ENCODE measurements at regions not wholly inside any gene's neighbourhood (a gene's known extent, or its start where the extent isn't known, plus 50 kb on each side); places are given as distances from the start of the nearest gene placed in this dataset.

DNA sequence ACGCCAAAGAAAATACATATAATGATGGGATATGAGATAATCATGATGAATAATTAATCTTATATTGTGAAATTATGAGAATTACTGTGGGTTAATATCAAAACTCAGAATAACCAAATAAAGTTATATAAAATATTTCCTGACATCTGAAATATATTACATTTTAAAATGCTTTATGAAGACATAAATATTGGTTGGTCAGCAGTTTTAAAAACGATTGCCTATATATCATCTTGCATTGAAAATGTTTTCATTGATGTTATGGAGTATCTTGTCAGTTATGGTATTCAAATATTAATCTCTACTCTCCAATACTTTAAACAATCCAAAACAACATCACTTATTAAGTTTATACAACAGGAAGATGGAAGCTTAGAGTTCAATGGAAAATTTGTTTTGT is 228.1 kb upstream of the FERD3L start:
- TF ChIP-seq EZH2phosphoT487 (IDR thresholded peaks at IDR 0.05) (no peak), EZH2 (IDR thresholded peaks at IDR 0.05) (no peak)
- TF ChIP-seq, protein P1, sequence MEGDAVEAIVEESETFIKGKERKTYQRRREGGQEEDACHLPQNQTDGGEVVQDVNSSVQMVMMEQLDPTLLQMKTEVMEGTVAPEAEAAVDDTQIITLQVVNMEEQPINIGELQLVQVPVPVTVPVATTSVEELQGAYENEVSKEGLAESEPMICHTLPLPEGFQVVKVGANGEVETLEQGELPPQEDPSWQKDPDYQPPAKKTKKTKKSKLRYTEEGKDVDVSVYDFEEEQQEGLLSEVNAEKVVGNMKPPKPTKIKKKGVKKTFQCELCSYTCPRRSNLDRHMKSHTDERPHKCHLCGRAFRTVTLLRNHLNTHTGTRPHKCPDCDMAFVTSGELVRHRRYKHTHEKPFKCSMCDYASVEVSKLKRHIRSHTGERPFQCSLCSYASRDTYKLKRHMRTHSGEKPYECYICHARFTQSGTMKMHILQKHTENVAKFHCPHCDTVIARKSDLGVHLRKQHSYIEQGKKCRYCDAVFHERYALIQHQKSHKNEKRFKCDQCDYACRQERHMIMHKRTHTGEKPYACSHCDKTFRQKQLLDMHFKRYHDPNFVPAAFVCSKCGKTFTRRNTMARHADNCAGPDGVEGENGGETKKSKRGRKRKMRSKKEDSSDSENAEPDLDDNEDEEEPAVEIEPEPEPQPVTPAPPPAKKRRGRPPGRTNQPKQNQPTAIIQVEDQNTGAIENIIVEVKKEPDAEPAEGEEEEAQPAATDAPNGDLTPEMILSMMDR (IDR thresholded peaks at IDR 0.05): no peak
- Mint-ChIP-seq H3K36me3 (no peaks in the 10 kb centered on the region), H3K4me3 (no peak overlapping the region), H3K4me1 (peaks cover 8% of the 10 kb centered on the region), H3K27me3 (ENCODE audit: insufficient read depth, low read depth) (peaks cover 4% of the 10 kb centered on the region), H3K27ac (no peak overlapping the region), H3K9me3 (peaks cover 4% of the 10 kb centered on the region)
- Histone ChIP-seq H3K9me3 (ENCODE audit: low read depth) (no peaks in the 10 kb centered on the region), H3K36me3 (no peaks in the 10 kb centered on the region), H3K4me3 (no peak overlapping the region), H3K4me1 (no peaks in the 10 kb centered on the region), H3K27ac (no peak overlapping the region), H4K20me1 (ENCODE audit: low read depth) (no peaks in the 10 kb centered on the region), H3F3A (ENCODE audit: low read depth) (no peaks in the 10 kb centered on the region), H2AFZ (replicated peaks) (no peak overlapping the region), H3K27me3 (no peaks in the 10 kb centered on the region), H3K9ac (no peak overlapping the region), H3K4me2 (no peak overlapping the region), H3K79me2 (ENCODE audit: low read depth) (no peaks in the 10 kb centered on the region)
- DNase-seq (ENCODE audit: low spot score): no peak

DNA sequence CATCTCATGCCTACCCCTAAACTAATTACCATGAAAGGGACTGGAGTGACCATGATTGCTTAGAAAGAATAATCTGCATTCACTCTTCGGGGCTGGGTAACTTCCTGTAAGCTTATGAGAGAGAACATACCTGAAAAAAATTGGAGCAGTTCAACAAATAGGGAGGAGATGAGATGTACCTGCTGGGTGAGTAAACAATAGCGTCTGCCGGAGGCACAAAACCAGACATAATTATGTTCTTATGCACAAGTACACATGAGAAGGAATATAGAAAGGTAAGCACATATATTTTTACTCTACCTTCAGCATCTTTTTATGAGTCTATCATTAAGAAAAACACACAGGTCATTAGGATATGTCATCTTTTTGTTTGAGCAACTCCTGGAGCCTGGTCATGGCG is 224.6 kb upstream of the FERD3L start:
- Histone ChIP-seq H3K9me3 (ENCODE audit: low read depth) (no peaks in the 10 kb centered on the region), H3K4me3 (no peak overlapping the region), H3F3A (ENCODE audit: low read depth) (no peaks in the 10 kb centered on the region), H3K79me2 (ENCODE audit: low read depth) (no peaks in the 10 kb centered on the region), H3K36me3 (no peaks in the 10 kb centered on the region), H3K27me3 (no peaks in the 10 kb centered on the region), H2AFZ (replicated peaks) (no peak overlapping the region), H3K4me2 (no peak overlapping the region), H3K27ac (no peak overlapping the region), H3K4me1 (no peaks in the 10 kb centered on the region), H4K20me1 (ENCODE audit: low read depth) (no peaks in the 10 kb centered on the region), H3K9ac (no peak overlapping the region)
- no peak for DNase-seq (ENCODE audit: low spot score)
- TF ChIP-seq EZH2phosphoT487 (IDR thresholded peaks at IDR 0.05): no peak
- TF ChIP-seq, protein P1 (IDR thresholded peaks at IDR 0.05): no peak
- TF ChIP-seq EZH2 (IDR thresholded peaks at IDR 0.05): no peak
- H3K9me3 Mint-ChIP-seq: no peaks in the 10 kb centered on the region
- peaks cover 3% of the 10 kb centered on the region for H3K4me1 Mint-ChIP-seq
- no peak overlapping the region for H3K27ac Mint-ChIP-seq
- H3K36me3 Mint-ChIP-seq: no peaks in the 10 kb centered on the region
- no peak overlapping the region for H3K4me3 Mint-ChIP-seq
- peaks cover 4% of the 10 kb centered on the region for H3K27me3 Mint-ChIP-seq (ENCODE audit: insufficient read depth, low read depth)

DNA sequence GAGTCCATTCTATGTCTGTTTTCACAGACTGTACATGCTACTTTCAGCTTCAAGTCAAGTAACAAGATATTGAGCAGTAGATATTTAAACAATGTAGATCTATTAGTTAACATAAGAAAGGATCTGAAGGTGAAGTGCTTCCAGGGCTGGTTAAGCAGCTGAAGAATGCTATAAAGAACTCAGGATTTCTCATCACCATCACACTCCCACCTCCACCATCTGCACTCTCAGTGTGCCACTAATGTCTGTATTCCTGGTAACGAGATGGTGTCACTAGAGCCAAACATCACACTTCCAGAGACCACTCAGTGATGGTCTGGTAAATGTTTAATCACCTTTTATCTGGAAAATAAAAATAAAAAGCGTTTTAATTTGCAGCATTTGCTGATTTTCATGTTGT is 224.0 kb upstream of the FERD3L start:
- Mint-ChIP-seq H3K27ac (no peak overlapping the region), H3K9me3 (no peaks in the 10 kb centered on the region), H3K4me1 (peaks cover 3% of the 10 kb centered on the region), H3K36me3 (no peaks in the 10 kb centered on the region), H3K27me3 (ENCODE audit: insufficient read depth, low read depth) (peaks cover 4% of the 10 kb centered on the region), H3K4me3 (no peak overlapping the region)
- H3K9ac ChIP-seq: no peak overlapping the region
- H3K4me1 ChIP-seq: no peaks in the 10 kb centered on the region
- no peaks in the 10 kb centered on the region for H3F3A ChIP-seq (ENCODE audit: low read depth)
- H3K79me2 ChIP-seq (ENCODE audit: low read depth): no peaks in the 10 kb centered on the region
- TF ChIP-seq EZH2phosphoT487 (IDR thresholded peaks at IDR 0.05) (no peak), EZH2 (IDR thresholded peaks at IDR 0.05) (no peak)
- TF ChIP-seq, protein P1 (IDR thresholded peaks at IDR 0.05): no peak
- no peaks in the 10 kb centered on the region for H3K36me3 ChIP-seq
- H2AFZ ChIP-seq (replicated peaks): no peak overlapping the region
- H4K20me1 ChIP-seq (ENCODE audit: low read depth): no peaks in the 10 kb centered on the region
- no peak for DNase-seq (ENCODE audit: low spot score)
- H3K4me2 ChIP-seq: no peak overlapping the region
- no peak overlapping the region for H3K4me3 ChIP-seq
- no peaks in the 10 kb centered on the region for H3K9me3 ChIP-seq (ENCODE audit: low read depth)
- H3K27me3 ChIP-seq: no peaks in the 10 kb centered on the region
- H3K27ac ChIP-seq: no peak overlapping the region
